NT2/D1 (cell line): ENCODE measurements at regions not wholly inside any gene's neighbourhood (a gene's known extent, or its start where the extent isn't known, plus 50 kb on each side); places are given as distances from the start of the nearest gene placed in this dataset.

Experiments
- SUZ12 ChIP-seq: IDR thresholded peaks from 2 replicates; pipeline ENCODE4 v1.6.1; 2011; ENCODE audit not compliant: insufficient read length, insufficient read depth; ENCODE audit errors: extremely low read depth
- YY1 ChIP-seq: IDR thresholded peaks from 2 replicates; pipeline ENCODE4 v1.6.1; 2011; ENCODE audit not compliant: insufficient read length, insufficient read depth

GRCh38 chr10:56679578-56679977, 318.5 kb upstream of the ZWINT start:
- TF ChIP-seq SUZ12 = no peak
- no peak for TF ChIP-seq YY1
